ENCODE measurements at regions not wholly inside any gene's neighbourhood (a gene's known extent, or its start where the extent isn't known, plus 50 kb on each side); places are given as distances from the start of the nearest gene placed in this dataset.

DNA sequence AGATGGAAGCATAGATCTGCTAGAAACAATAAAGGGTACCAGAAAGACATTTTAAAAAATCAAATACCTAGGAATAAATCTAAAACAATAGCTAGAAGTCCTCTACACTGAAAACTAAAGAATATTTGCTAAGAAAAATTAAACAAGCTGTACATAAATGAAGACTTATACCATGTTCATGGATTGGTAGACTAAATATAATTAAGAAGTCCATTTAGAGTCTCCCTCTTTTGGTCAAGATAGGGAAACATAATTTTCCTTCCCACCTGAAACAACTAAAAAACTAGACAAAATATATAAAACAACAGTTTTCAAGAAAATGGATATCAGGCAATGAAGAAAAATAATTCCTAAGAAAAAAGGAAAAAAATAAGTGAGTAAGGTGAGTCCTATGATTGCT is 120.0 kb upstream of the TAB2 start:
- intact Hi-C loops (cut with DNase I): no loop called here
- H3K27me3 ChIP-seq: no peaks in the 10 kb centered on the region
- TF ChIP-seq, protein P1, sequence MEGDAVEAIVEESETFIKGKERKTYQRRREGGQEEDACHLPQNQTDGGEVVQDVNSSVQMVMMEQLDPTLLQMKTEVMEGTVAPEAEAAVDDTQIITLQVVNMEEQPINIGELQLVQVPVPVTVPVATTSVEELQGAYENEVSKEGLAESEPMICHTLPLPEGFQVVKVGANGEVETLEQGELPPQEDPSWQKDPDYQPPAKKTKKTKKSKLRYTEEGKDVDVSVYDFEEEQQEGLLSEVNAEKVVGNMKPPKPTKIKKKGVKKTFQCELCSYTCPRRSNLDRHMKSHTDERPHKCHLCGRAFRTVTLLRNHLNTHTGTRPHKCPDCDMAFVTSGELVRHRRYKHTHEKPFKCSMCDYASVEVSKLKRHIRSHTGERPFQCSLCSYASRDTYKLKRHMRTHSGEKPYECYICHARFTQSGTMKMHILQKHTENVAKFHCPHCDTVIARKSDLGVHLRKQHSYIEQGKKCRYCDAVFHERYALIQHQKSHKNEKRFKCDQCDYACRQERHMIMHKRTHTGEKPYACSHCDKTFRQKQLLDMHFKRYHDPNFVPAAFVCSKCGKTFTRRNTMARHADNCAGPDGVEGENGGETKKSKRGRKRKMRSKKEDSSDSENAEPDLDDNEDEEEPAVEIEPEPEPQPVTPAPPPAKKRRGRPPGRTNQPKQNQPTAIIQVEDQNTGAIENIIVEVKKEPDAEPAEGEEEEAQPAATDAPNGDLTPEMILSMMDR (IDR thresholded peaks at IDR 0.05): no peak
- H3K36me3 ChIP-seq: no peaks in the 10 kb centered on the region
- no peak for ATAC-seq
- DNase-seq: no peak
- no peak overlapping the region for H3K27ac ChIP-seq
- no peaks in the 10 kb centered on the region for H3K4me1 ChIP-seq
- H3K9me3 ChIP-seq: peaks cover 12% of the 10 kb centered on the region
- no peak overlapping the region for H3K4me3 ChIP-seq

DNA sequence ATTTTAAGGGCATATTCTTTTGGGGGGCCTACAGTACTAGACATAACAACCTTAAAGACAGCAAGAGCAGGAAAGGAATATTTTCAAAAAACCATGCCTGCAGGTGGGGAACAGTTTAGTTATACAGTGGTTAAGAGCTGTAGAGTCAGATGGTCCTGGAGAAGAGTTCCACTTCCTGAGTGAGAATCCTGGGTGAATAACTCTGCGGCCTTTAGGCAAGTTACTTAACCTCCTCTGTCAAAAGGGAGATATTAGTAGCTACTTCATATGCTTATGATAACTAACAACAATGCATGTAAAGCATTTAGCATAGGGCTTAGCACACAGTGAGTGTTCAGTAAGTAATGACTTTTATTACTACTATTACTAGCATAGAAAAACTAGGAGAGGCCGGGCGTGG is 119.2 kb upstream of the TAB2 start:
- no peak overlapping the region for H3K27ac ChIP-seq
- H3K36me3 ChIP-seq: no peaks in the 10 kb centered on the region
- intact Hi-C loops (cut with DNase I): no loop called here
- TF ChIP-seq, protein P1 (IDR thresholded peaks at IDR 0.05): no peak
- no peak overlapping the region for H3K4me3 ChIP-seq
- ATAC-seq (no peak), DNase-seq (no peak)
- H3K4me1 ChIP-seq: no peaks in the 10 kb centered on the region
- H3K27me3 ChIP-seq: no peaks in the 10 kb centered on the region
- H3K9me3 ChIP-seq: peaks cover 12% of the 10 kb centered on the region

DNA sequence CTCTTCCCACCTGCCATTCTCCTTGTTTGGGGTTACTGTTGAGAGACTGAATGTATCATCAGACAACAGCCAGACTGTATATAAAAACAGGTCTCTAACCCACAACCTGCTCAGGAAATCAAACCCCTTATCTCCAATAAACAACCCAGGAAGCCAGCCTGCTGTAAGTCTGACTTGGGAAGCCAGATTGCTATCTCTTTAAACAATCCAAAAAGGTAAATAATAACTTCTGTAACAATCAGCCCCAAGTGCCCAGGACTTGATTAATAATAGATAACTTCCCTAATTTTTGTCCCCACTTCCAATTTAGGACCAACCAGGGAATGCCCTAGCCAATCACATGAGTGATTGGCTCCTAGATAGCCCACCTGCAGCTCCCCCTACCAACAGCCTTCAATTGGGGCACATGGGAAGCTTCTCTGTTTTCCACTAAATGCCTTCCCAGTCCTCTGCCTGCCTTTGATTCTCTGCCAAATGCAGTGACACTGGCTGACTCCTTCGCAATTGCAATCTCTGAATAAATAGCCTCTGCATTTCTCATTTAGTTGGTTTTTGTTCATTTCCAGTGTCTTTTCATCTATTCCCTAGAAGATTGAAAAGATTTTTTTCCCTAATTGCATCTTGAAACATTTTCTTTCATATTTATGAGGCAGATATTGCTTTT is 117.1 kb upstream of the TAB2 start:
- ATAC-seq: no peak
- Histone ChIP-seq H3K27ac (no peak overlapping the region), H3K27me3 (no peaks in the 10 kb centered on the region), H3K4me3 (no peak overlapping the region), H3K9me3 (peaks cover 12% of the 10 kb centered on the region), H3K36me3 (no peaks in the 10 kb centered on the region), H3K4me1 (no peaks in the 10 kb centered on the region)
- DNase-seq: no peak
- TF ChIP-seq, protein P1 (IDR thresholded peaks at IDR 0.05): no peak
- intact Hi-C loops (cut with DNase I): loop anchor here (5.0 kb wide), 1 partner anchor 217 kb away; no protein-coding TSS in a partner anchor

DNA sequence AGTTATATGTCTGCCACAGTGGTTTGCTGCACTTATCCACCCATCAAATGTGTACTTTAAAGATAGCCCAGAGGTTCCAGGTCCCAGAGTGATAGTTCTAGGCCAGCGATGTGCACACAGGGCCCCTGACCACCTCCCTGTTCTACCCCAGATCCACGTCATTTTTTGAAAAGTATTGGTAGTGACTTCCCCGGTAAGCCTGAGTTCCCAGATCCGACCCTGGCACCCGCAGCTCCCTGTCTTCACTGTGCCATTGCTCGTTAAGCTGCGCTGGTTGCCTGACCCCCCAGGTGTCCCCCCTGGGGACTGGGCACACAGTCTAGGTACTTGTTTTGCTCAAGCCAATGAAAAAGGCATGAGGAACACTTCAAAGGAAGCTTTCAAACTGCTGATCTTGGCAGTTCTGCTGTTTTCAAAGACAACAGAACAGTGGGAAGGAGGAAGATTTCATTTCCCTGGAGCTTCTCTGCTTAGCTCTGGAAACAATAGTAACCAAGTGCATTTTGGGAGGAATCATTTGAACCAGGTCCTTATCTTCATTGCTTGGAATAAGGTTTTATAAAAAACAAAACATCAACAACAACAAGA is 116.3 kb upstream of the TAB2 start:
- intact Hi-C loops (cut with DNase I): loop anchor here (5.0 kb wide), 1 partner anchor 216 kb away; no protein-coding TSS in a partner anchor
- TF ChIP-seq, protein P1 (IDR thresholded peaks at IDR 0.05): no peak
- ATAC-seq: no peak
- no peak overlapping the region for H3K4me3 ChIP-seq
- H3K27ac ChIP-seq: no peak overlapping the region
- no peaks in the 10 kb centered on the region for H3K27me3 ChIP-seq
- H3K4me1 ChIP-seq: no peaks in the 10 kb centered on the region
- H3K9me3 ChIP-seq: peaks cover 12% of the 10 kb centered on the region
- DNase-seq: no peak
- H3K36me3 ChIP-seq: no peaks in the 10 kb centered on the region

DNA sequence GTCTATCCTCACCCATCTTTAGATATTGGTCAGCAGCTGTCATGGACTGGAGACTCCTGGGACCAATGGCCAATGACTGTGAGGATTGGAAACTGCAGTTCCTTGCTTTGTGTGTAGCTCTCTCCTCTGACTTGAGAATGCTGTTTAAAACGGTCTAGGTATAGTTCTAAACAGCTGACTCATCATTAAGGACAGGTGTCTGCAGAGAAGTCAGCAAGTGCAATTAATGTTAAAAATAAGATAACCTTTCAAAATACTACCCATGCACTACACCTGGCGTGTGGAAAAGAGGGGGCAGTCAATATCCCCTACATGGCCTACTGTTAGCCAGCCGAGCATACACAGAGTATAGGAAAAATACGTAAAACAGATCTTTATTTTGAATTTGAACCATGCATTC is 115.4 kb upstream of the TAB2 start:
- intact Hi-C loops (cut with DNase I): loop anchor here (5.0 kb wide), 1 partner anchor 215 kb away; no protein-coding TSS in a partner anchor
- H3K36me3 ChIP-seq: no peaks in the 10 kb centered on the region
- no peak overlapping the region for H3K27ac ChIP-seq
- no peak for DNase-seq
- TF ChIP-seq, protein P1 (IDR thresholded peaks at IDR 0.05): no peak
- ATAC-seq: no peak
- no peaks in the 10 kb centered on the region for H3K4me1 ChIP-seq
- no peaks in the 10 kb centered on the region for H3K27me3 ChIP-seq
- peaks cover 12% of the 10 kb centered on the region for H3K9me3 ChIP-seq
- H3K4me3 ChIP-seq: no peak overlapping the region

All from upper lobe of right lung (tissue), 1 donor.